ENCODE measurements at regions not wholly inside any gene's neighbourhood (a gene's known extent, or its start where the extent isn't known, plus 50 kb on each side); places are given as distances from the start of the nearest gene placed in this dataset.

DNA sequence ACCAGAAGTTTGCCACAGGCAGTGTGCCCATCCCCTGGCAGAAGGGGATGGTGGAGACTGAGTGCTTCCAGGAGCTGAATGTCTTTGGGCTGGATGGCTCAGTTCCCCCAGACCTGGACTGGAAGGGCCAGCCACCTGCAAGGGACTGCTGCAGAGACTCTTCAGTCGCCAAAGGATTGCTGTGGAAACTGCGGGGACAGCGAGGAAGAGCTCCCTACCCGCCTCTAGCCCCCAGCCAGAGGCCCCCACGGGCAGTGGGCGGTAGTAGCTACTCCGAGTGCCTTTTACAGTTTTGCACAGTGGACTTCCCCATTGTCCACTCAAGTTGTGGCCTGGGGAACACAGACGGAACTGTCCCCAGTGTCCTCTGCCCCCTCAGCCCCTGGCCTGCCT lies 138.5 kb downstream of the ZDHHC20 start:
- TF ChIP-seq POLR2A (IDR thresholded peaks at IDR 0.05; ENCODE audit: low read length) (no peak), GATA1 (IDR thresholded peaks at IDR 0.05; ENCODE audit: low read depth, low read length) (no peak)
